ENCODE measurements at regions not wholly inside any gene's neighbourhood (a gene's known extent, or its start where the extent isn't known, plus 50 kb on each side); places are given as distances from the start of the nearest gene placed in this dataset.

DNA sequence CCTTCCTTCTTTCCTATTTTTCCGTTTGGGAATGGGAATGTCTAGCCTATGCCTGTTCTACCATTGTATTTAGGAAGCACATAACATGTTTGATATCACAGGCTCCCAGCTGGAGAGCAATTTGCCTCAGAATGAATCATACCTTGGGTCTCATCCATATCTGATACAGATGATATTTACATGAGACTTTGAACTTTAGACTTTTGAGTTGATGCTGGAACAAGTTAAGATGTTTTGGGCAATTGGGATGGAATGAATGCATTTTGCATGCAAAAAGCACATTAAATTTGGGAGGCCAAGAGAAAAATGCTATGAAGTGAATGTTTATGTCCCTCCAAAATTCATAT is 61.9 kb upstream of the BEGAIN start:
- no peak overlapping the region for H3K27ac ChIP-seq
- H3K9me3 ChIP-seq: no peaks in the 10 kb centered on the region
- TF ChIP-seq, protein P1, sequence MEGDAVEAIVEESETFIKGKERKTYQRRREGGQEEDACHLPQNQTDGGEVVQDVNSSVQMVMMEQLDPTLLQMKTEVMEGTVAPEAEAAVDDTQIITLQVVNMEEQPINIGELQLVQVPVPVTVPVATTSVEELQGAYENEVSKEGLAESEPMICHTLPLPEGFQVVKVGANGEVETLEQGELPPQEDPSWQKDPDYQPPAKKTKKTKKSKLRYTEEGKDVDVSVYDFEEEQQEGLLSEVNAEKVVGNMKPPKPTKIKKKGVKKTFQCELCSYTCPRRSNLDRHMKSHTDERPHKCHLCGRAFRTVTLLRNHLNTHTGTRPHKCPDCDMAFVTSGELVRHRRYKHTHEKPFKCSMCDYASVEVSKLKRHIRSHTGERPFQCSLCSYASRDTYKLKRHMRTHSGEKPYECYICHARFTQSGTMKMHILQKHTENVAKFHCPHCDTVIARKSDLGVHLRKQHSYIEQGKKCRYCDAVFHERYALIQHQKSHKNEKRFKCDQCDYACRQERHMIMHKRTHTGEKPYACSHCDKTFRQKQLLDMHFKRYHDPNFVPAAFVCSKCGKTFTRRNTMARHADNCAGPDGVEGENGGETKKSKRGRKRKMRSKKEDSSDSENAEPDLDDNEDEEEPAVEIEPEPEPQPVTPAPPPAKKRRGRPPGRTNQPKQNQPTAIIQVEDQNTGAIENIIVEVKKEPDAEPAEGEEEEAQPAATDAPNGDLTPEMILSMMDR (IDR thresholded peaks at IDR 0.05): no peak
- DNase-seq (ENCODE audit: low spot score in 2 of 2): no peak
- H3K4me1 ChIP-seq: no peaks in the 10 kb centered on the region
- no peak overlapping the region for H3K4me3 ChIP-seq
- H3K27me3 ChIP-seq: no peaks in the 10 kb centered on the region
- intact Hi-C loops (cut with DNase I): no loop called here
- H3K36me3 ChIP-seq: no peaks in the 10 kb centered on the region

- no peaks in the 10 kb centered on the region for H3K4me1 ChIP-seq
- H3K27me3 ChIP-seq: no peaks in the 10 kb centered on the region
- DNase-seq (ENCODE audit: low spot score in 2 of 2): no peak
- H3K27ac ChIP-seq: no peak overlapping the region
- H3K9me3 ChIP-seq: no peaks in the 10 kb centered on the region
- intact Hi-C loops (cut with DNase I): loop anchor here (5.0 to 10.0 kb wide), 2 partner anchors 207 to 270 kb away; no protein-coding TSS in a partner anchor
- no peaks in the 10 kb centered on the region for H3K36me3 ChIP-seq
- H3K4me3 ChIP-seq: no peak overlapping the region
- TF ChIP-seq, protein P1 (IDR thresholded peaks at IDR 0.05): no peak
These were observed 64.8 kb upstream of the BEGAIN start for GRCh38 chr14:100651999-100652508.

GRCh38 chr14:100652744-100653143 is 65.5 kb upstream of the BEGAIN start:
- no peak for DNase-seq (ENCODE audit: low spot score in 2 of 2)
- intact Hi-C loops (cut with DNase I): loop anchor here (5.0 to 10.0 kb wide), 2 partner anchors 208 to 270 kb away; no protein-coding TSS in a partner anchor

GRCh38 chr14:100653409-100653808 is 66.2 kb upstream of the BEGAIN start:
- Histone ChIP-seq H3K36me3 (no peaks in the 10 kb centered on the region), H3K27me3 (no peaks in the 10 kb centered on the region), H3K27ac (no peak overlapping the region), H3K4me3 (no peak overlapping the region), H3K4me1 (no peaks in the 10 kb centered on the region), H3K9me3 (no peaks in the 10 kb centered on the region)
- intact Hi-C loops (cut with DNase I): loop anchor here (5.0 to 10.0 kb wide), 2 partner anchors 209 to 271 kb away; no protein-coding TSS in a partner anchor
- TF ChIP-seq, protein P1 (IDR thresholded peaks at IDR 0.05): peak in 1 of 3 experiments; percentile 17
- no peak for DNase-seq (ENCODE audit: low spot score in 2 of 2)

More at GRCh38 chr14:100652744-100653143, 65.5 kb upstream of the BEGAIN start:
- Histone ChIP-seq H3K27ac (no peak overlapping the region), H3K4me3 (no peak overlapping the region), H3K27me3 (no peaks in the 10 kb centered on the region), H3K4me1 (no peaks in the 10 kb centered on the region), H3K9me3 (no peaks in the 10 kb centered on the region), H3K36me3 (no peaks in the 10 kb centered on the region)
- TF ChIP-seq, protein P1 (IDR thresholded peaks at IDR 0.05): no peak

DNA sequence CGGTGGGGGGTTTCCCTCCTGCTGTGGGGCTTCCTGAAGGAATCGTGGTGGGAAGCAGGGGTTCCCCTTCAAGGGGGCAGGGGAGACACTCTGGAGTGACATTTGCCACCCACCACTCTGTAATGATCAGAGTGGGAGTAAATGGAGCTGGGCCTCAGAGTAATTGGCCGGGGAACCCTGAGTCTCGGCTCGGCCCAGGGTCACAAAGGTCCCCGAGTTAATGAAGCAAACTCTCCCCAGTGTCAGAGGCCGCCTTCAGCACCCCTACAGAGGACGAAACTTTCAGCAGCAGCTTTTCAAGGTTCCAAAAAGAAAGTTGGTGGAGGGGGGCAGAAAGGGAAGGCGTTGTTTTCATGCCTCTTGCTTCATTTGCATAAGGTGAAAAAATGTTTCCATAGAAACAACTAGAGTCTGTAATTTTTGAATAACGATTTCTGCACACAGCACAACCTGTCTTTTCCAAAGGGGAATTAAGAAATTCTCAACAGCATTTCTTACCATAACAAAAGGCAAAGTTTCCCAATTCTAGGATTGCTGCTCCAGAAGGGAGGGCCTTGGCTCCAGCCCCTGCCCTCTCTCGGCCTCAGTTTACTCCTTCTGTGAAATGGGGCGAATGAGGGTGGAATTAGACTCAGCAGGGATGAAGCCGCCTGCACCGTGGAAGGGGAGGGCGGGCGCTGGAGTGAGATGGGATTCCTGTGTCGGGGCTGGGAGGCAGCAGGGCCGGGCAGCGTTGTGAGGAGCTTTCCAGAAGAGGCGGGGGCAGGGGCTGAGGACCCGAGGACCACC is 67.0 kb upstream of the BEGAIN start:
- intact Hi-C loops (cut with DNase I): loop anchor here (5.0 to 10.0 kb wide), 2 partner anchors 209 to 272 kb away; no protein-coding TSS in a partner anchor
- Histone ChIP-seq H3K4me1 (no peaks in the 10 kb centered on the region), H3K27me3 (no peaks in the 10 kb centered on the region), H3K9me3 (no peaks in the 10 kb centered on the region), H3K4me3 (no peak overlapping the region), H3K27ac (no peak overlapping the region), H3K36me3 (no peaks in the 10 kb centered on the region)
- no peak for DNase-seq (ENCODE audit: low spot score in 2 of 2)
- TF ChIP-seq, protein P1 (IDR thresholded peaks at IDR 0.05): no peak

Measured in ascending aorta (tissue), 2 donors.